ENCODE measurements at regions not wholly inside any gene's neighbourhood (a gene's known extent, or its start where the extent isn't known, plus 50 kb on each side); places are given as distances from the start of the nearest gene placed in this dataset.

DNA sequence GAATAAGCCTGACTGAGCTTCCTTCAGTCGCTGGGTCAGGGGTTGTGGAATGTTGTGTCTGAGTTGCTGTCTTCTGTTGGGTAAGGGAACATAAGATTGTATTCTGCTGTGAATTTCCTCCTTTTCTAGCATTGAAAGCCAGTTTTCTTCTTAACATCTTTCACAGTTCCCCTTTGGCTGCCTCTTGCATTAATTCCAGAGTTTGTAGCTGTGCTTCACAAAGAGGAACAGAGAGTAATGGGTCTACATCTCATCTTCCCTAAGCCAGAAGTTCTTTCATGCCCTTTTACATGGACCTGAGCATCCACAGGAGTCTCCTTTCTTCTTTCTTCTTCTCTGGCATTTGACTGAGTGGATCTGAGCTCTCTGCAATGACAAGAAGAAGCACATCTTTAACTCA, 686.8 kb downstream of the KCTD16 start:
- H2AFZ ChIP-seq (ENCODE audit: low read depth, low read length) = no peak overlapping the region
- H3K9ac ChIP-seq (ENCODE audit: low read length) = no peak overlapping the region
- H3K4me2 ChIP-seq (ENCODE audit: low read length) = no peak overlapping the region
- no peak overlapping the region for H3K4me3 ChIP-seq (ENCODE audit: low read length)
- TF ChIP-seq, protein P1, sequence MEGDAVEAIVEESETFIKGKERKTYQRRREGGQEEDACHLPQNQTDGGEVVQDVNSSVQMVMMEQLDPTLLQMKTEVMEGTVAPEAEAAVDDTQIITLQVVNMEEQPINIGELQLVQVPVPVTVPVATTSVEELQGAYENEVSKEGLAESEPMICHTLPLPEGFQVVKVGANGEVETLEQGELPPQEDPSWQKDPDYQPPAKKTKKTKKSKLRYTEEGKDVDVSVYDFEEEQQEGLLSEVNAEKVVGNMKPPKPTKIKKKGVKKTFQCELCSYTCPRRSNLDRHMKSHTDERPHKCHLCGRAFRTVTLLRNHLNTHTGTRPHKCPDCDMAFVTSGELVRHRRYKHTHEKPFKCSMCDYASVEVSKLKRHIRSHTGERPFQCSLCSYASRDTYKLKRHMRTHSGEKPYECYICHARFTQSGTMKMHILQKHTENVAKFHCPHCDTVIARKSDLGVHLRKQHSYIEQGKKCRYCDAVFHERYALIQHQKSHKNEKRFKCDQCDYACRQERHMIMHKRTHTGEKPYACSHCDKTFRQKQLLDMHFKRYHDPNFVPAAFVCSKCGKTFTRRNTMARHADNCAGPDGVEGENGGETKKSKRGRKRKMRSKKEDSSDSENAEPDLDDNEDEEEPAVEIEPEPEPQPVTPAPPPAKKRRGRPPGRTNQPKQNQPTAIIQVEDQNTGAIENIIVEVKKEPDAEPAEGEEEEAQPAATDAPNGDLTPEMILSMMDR (IDR thresholded peaks at IDR 0.05; ENCODE audit: low read depth, low read length) = no peak
- no peak for TF ChIP-seq EZH2phosphoT487 (IDR thresholded peaks at IDR 0.05; ENCODE audit: low read depth)
- no peaks in the 10 kb centered on the region for H3K27me3 ChIP-seq (ENCODE audit: low read depth, low read length)
- no peaks in the 10 kb centered on the region for H3K79me2 ChIP-seq (ENCODE audit: low read length)
- no peaks in the 10 kb centered on the region; the same call in 1 of the 2 replicates for H3K4me1 ChIP-seq (ENCODE audit: low read length)
- no peaks in the 10 kb centered on the region for H3K9me3 ChIP-seq (ENCODE audit: insufficient read depth, low read length)
- no peak overlapping the region for H3K27ac ChIP-seq (ENCODE audit: low read length)
- H4K20me1 ChIP-seq (ENCODE audit: insufficient read depth, low read length) = no peaks in the 10 kb centered on the region
- H3K36me3 ChIP-seq (replicated peaks; ENCODE audit: low read depth, low read length) = no peaks in the 10 kb centered on the region

DNA sequence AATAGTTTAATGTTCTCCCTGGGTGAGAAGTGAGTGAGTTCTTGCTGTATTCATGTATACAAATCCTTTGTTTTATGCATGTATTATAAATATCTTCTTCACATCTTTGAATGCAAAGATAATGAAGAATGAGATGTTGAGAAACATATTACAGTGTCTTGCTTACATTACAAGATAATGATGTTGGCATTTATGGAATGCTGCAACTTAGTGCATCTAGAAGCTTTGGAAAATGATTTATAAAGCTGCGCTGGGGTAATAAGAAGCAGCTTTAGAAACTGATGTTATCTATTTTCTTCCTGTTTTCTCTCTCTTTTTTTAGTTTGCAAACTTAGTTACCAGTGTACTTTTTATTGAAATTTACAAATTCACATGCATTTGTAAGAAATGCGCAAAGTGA, 673.4 kb downstream of the KCTD16 start:
- Histone ChIP-seq H3K27me3 (ENCODE audit: low read depth, low read length) (no peaks in the 10 kb centered on the region), H3K9me3 (ENCODE audit: insufficient read depth, low read length) (no peaks in the 10 kb centered on the region), H3K27ac (ENCODE audit: low read length) (no peak overlapping the region), H3K4me1 (ENCODE audit: low read length) (no peaks in the 10 kb centered on the region), H3K4me3 (ENCODE audit: low read length) (no peak overlapping the region), H3K79me2 (ENCODE audit: low read length) (no peaks in the 10 kb centered on the region), H4K20me1 (ENCODE audit: insufficient read depth, low read length) (no peaks in the 10 kb centered on the region), H3K4me2 (ENCODE audit: low read length) (no peak overlapping the region), H2AFZ (ENCODE audit: low read depth, low read length) (no peak overlapping the region), H3K9ac (ENCODE audit: low read length) (no peak overlapping the region), H3K36me3 (replicated peaks; ENCODE audit: low read depth, low read length) (no peaks in the 10 kb centered on the region)
- TF ChIP-seq, protein P1 (IDR thresholded peaks at IDR 0.05; ENCODE audit: low read depth, low read length) = no peak
- no peak for TF ChIP-seq EZH2phosphoT487 (IDR thresholded peaks at IDR 0.05; ENCODE audit: low read depth)

DNA sequence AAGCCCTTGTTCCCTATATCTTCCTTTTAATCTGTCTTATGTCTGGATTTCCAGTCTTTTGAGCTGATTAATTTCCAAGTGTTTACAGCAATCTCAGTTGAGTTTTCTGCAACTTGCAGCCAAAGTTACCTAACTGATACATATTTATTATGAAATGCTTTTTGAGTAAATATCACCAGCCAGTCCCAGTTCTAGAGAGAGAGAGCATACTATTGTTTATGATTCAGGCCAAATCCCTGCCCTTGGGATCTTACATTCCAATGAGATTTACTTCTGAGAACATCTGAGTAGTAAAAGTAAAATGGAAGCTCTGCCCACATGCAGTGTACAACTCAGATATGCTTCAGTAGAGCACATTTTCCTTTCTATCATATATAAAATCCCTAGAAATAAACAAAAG, 661.7 kb downstream of the KCTD16 start:
- Histone ChIP-seq H3K9me3 (ENCODE audit: insufficient read depth, low read length) (no peaks in the 10 kb centered on the region), H3K4me1 (ENCODE audit: low read length) (no peaks in the 10 kb centered on the region), H3K4me3 (ENCODE audit: low read length) (no peak overlapping the region), H3K27me3 (ENCODE audit: low read depth, low read length) (no peaks in the 10 kb centered on the region), H4K20me1 (ENCODE audit: insufficient read depth, low read length) (no peaks in the 10 kb centered on the region), H3K9ac (ENCODE audit: low read length) (no peak overlapping the region), H3K4me2 (ENCODE audit: low read length) (no peak overlapping the region), H3K27ac (ENCODE audit: low read length) (no peak overlapping the region), H3K36me3 (replicated peaks; ENCODE audit: low read depth, low read length) (no peaks in the 10 kb centered on the region), H3K79me2 (ENCODE audit: low read length) (no peaks in the 10 kb centered on the region), H2AFZ (ENCODE audit: low read depth, low read length) (no peak overlapping the region)
- no peak for TF ChIP-seq EZH2phosphoT487 (IDR thresholded peaks at IDR 0.05; ENCODE audit: low read depth)
- TF ChIP-seq, protein P1 (IDR thresholded peaks at IDR 0.05; ENCODE audit: low read depth, low read length) = no peak

DNA sequence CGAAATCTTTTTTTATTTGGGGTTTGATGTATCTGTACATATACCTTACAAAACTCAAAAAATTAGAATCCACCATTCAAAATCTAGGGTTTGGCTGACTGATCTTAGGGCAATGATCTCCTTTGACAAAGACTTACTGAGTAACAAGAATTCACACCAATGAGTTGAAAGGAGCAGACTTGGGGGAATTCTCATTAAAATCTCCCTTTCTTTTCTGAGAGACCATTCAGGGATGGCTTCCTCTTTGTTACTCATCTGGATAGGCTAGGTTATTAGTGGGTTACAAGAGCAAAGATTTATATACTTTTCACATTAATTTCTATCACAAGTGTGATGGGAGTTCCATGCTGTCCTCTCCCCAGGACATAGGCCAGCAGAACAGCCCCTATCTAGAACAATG, 661.0 kb downstream of the KCTD16 start:
- H3K79me2 ChIP-seq (ENCODE audit: low read length) = no peaks in the 10 kb centered on the region
- no peak overlapping the region for H3K9ac ChIP-seq (ENCODE audit: low read length)
- no peaks in the 10 kb centered on the region for H4K20me1 ChIP-seq (ENCODE audit: insufficient read depth, low read length)
- H3K36me3 ChIP-seq (replicated peaks; ENCODE audit: low read depth, low read length) = no peaks in the 10 kb centered on the region
- no peaks in the 10 kb centered on the region for H3K27me3 ChIP-seq (ENCODE audit: low read depth, low read length)
- no peak overlapping the region for H2AFZ ChIP-seq (ENCODE audit: low read depth, low read length)
- H3K9me3 ChIP-seq (ENCODE audit: insufficient read depth, low read length) = no peaks in the 10 kb centered on the region
- no peak overlapping the region for H3K4me2 ChIP-seq (ENCODE audit: low read length)
- no peak overlapping the region for H3K27ac ChIP-seq (ENCODE audit: low read length)
- no peak overlapping the region for H3K4me3 ChIP-seq (ENCODE audit: low read length)
- TF ChIP-seq EZH2phosphoT487 (IDR thresholded peaks at IDR 0.05; ENCODE audit: low read depth) = no peak
- TF ChIP-seq, protein P1 (IDR thresholded peaks at IDR 0.05; ENCODE audit: low read depth, low read length) = no peak
- no peaks in the 10 kb centered on the region for H3K4me1 ChIP-seq (ENCODE audit: low read length)
